ENCODE measurements at regions not wholly inside any gene's neighbourhood (a gene's known extent, or its start where the extent isn't known, plus 50 kb on each side); places are given as distances from the start of the nearest gene placed in this dataset.
"Not testable (repeated sequence)": the region's sequence is repeated elsewhere in the genome, so short reads cannot be mapped to it uniquely, and the experiment has no call there.

DNA sequence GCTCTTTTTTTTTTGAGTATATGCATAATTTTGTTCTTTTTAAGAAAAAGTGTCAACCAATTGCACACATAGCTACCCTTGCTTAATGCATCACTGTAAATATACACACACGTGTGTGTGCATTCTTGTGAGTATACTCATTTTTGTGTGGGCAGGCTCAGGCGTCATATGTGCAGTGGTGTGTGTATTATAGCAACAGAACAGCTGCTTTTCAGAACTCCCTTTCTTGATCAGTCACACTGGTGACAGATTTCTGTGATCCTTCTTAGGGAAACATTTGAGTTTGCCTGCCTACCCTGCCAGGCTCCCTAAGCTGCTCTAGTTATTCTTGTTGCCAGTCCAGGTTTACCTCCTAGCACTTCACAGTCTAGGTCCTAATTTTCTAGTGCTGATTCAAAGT lies 287.0 kb upstream of the SEMA6A start:
- TF ChIP-seq CTCF (IDR thresholded peaks at IDR 0.05; ENCODE audit: low read length, missing control alignments), result no peak
- no peak for DNase-seq (ENCODE audit: low read depth)
- H3K4me3 ChIP-seq (replicated peaks; ENCODE audit: low read depth, low read length), result no peak overlapping the region

DNA sequence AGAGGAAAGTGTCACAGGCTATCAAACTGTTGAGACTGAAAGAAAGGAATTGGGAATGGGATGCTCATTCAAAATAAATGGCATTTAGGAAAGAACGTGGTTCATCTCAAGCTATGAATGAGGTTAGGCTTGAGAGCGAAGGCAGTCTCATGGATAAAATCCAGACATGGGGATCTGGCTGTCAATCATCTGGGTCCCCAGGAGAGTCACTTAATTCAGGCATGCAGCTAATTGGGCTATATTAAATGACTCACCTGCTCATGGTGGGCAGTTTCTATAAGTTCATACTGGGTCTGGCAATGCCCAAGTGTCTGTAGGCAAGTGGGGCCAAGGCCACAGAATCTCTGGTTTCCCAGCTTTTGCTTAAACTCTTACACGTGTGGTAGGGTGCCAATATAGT lies 286.5 kb upstream of the SEMA6A start:
- TF ChIP-seq CTCF (IDR thresholded peaks at IDR 0.05; ENCODE audit: low read length, missing control alignments), result no peak
- H3K4me3 ChIP-seq (replicated peaks; ENCODE audit: low read depth, low read length), result no peak overlapping the region
- no peak for DNase-seq (ENCODE audit: low read depth)

GRCh38 chr5:116859666-116860320 lies 285.2 kb upstream of the SEMA6A start:
- DNase-seq (ENCODE audit: low read depth), result peak; percentile 1
- no peak for TF ChIP-seq CTCF (IDR thresholded peaks at IDR 0.05; ENCODE audit: low read length, missing control alignments)
- no peak overlapping the region for H3K4me3 ChIP-seq (replicated peaks; ENCODE audit: low read depth, low read length)

DNA sequence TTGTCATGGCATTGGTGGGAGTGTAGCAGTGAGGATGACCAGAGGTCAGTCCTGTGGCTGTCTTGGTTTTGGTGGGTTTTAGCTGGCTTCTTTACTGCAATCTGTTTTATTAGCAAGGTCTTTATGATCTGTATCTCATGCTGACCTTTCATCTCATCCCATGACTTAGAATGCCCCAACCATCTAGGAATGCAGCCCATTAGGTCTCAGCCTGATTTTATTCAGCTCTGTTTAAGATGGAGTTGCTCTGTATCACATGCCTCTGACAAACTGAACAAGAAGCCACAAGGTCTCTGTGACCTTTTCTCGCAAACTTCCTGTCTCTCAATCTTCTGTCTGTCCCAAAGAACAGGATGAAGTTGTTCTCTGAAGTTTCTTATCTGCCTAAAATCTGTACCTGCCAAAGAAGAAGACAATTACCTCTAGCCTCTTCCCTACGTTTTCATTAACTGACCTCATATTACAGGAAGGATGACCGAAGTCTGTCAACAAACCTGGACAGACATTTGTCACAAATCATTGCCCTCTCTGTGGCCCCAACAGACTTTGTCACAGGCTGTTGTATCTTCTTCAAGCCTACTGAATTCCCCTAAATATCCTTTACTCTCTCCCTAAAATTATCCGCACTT lies 284.2 kb upstream of the SEMA6A start:
- TF ChIP-seq CTCF (IDR thresholded peaks at IDR 0.05; ENCODE audit: low read length, missing control alignments), result no peak
- H3K4me3 ChIP-seq (replicated peaks; ENCODE audit: low read depth, low read length), result no peak overlapping the region
- DNase-seq (ENCODE audit: low read depth), result no peak

DNA sequence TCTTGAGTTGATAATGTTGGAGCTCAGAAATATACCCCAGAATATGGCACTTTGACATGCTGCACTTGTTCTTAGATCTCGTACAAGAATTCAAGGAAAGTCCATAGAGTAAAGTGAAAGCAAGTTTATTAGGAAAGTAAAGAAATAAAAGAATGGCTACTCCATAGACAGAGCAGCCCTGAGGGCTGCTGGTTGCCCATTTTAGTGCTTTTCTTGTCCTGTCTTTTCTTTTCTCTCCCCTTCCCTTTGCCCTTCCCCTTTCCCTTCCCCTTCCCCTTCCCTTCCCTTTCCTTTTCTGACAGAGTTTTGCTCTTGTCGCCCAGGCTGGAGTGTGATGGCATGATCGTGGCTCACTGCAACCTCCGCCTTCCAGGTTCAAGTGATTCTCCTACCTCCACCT lies 283.4 kb upstream of the SEMA6A start:
- not testable (repeated sequence) for DNase-seq (ENCODE audit: low read depth); H3K4me3 ChIP-seq (replicated peaks; ENCODE audit: low read depth, low read length)

GRCh38 chr5:116856271-116856670 lies 281.6 kb upstream of the SEMA6A start:
- no peak for TF ChIP-seq CTCF (IDR thresholded peaks at IDR 0.05; ENCODE audit: low read length, missing control alignments)
- no peak overlapping the region for H3K4me3 ChIP-seq (replicated peaks; ENCODE audit: low read depth, low read length)
- no peak for DNase-seq (ENCODE audit: low read depth)

- H3K4me3 ChIP-seq (replicated peaks; ENCODE audit: low read depth, low read length), result no peak overlapping the region
- TF ChIP-seq CTCF (IDR thresholded peaks at IDR 0.05; ENCODE audit: low read length, missing control alignments), result no peak
- no peak for DNase-seq (ENCODE audit: low read depth)
Observed at GRCh38 chr5:116853992-116854391, 279.4 kb upstream of the SEMA6A start.
